Hepatocyte (in vitro differentiated cells): ENCODE measurements at regions not wholly inside any gene's neighbourhood (a gene's known extent, or its start where the extent isn't known, plus 50 kb on each side); places are given as distances from the start of the nearest gene placed in this dataset.
"Not testable (repeated sequence)": the region's sequence is repeated elsewhere in the genome, so short reads cannot be mapped to it uniquely, and the experiment has no call there.

Experiments
- DNase-seq: peaks from one replicate; pipeline ENCODE4 v3.0.0-alpha.2; 2016; ENCODE audit warnings: low spot score
- H2AFZ ChIP-seq: fragments of 200-600 bp; sonication (generic); 2 replicates; pipeline ENCODE4 v1.6.0; 2016; ENCODE audit warnings: antibody characterized with exemption, mild to moderate bottlenecking
- H3K27ac ChIP-seq: fragments of 200-600 bp; sonication (generic); 2 replicates; pipeline ENCODE4 v1.5.1; 2016; ENCODE audit warnings: mild to moderate bottlenecking
- H3K27me3 ChIP-seq: fragments of 200-600 bp; sonication (generic); 2 replicates; pipeline ENCODE4 v1.6.1; 2016
- H3K36me3 ChIP-seq: fragments of 200-600 bp; sonication (generic); replicated peaks from 2 replicates; pipeline ENCODE4 v1.5.1; 2016; ENCODE audit warnings: low read depth; ENCODE audit not compliant: insufficient read depth
- H3K4me1 ChIP-seq: fragments of 200-600 bp; sonication (generic); 2 replicates; pipeline ENCODE4 v1.5.1; 2016; ENCODE audit warnings: mild to moderate bottlenecking, moderate library complexity; ENCODE audit not compliant: insufficient read depth
- H3K4me2 ChIP-seq: fragments of 200-600 bp; sonication (generic); 2 replicates; pipeline ENCODE4 v1.6.0; 2016
- H3K4me3 ChIP-seq: fragments of 200-600 bp; sonication (generic); 2 replicates; pipeline ENCODE4 v1.5.1; 2016; ENCODE audit warnings: mild to moderate bottlenecking
- H3K79me2 ChIP-seq: fragments of 200-600 bp; sonication (generic); 2 replicates; pipeline ENCODE4 v1.6.0; 2017; ENCODE audit warnings: mild to moderate bottlenecking
- H3K9me2 ChIP-seq: fragments of 200-600 bp; sonication (generic); replicated peaks from 2 replicates; pipeline ENCODE4 v1.6.0; 2017; ENCODE audit warnings: mild to moderate bottlenecking; ENCODE audit not compliant: insufficient read depth
- H3K9me3 ChIP-seq: fragments of 200-600 bp; sonication (generic); 2 replicates; pipeline ENCODE4 v1.5.1; 2016; ENCODE audit warnings: low read depth, mild to moderate bottlenecking
- H4K20me1 ChIP-seq: fragments of 200-600 bp; sonication (generic); 2 replicates; pipeline ENCODE4 v1.6.0; 2016; ENCODE audit warnings: mild to moderate bottlenecking; ENCODE audit not compliant: insufficient read depth, poor library complexity, severe bottlenecking
- EZH2 ChIP-seq: fragments of 200-600 bp; sonication (generic); IDR thresholded peaks from 2 replicates; pipeline ENCODE4 v1.6.1; 2016; ENCODE audit warnings: antibody characterized with exemption, mild to moderate bottlenecking, borderline replicate concordance
- EZH2phosphoT487 ChIP-seq: fragments of 200-600 bp; sonication (generic); IDR thresholded peaks from one replicate; pipeline ENCODE4 v1.6.1; 2018; ENCODE audit warnings: antibody characterized with exemption, mild to moderate bottlenecking, low read depth, moderate library complexity; ENCODE audit not compliant: unreplicated experiment, severe bottlenecking
- WGBS: methylation state at CpG from one replicate; pipeline ENCODE4 v1.1.6; 2016; ENCODE audit warnings: low lambda C conversion rate; ENCODE audit errors: missing lambda C conversion rate; 5-methylcytosine and 5-hydroxymethylcytosine counted together
- TF ChIP-seq, protein P1 (sequence below): fragments of 200-600 bp; sonication (generic); IDR thresholded peaks from 2 replicates; pipeline ENCODE4 v1.5.1; 2016; ENCODE audit warnings: antibody characterized with exemption, mild to moderate bottlenecking; ENCODE audit not compliant: poor library complexity

DNA sequence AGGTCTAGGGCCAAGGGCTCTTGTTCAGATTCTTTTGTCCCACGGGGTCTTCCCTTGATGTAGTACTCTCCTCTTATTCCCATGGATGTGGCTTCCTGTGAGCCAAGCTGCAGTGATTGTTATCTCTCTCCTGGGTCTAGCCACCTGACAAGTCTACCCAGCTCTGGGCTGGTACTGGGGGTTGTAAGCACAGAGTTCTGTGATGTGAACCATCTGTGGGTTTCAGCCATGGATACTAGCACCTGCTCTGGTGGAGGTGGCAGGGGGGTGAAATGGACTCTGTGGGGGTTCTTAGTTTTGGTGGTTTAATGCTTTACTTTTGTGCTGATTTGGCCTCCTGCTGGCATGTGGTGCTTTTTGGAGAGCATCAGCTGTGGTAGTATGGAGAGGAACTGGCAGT, 350.8 kb downstream of the DNAJB9 start:
- H3K9me3 ChIP-seq, result peaks cover 4% of the 10 kb centered on the region
- no peak for DNase-seq
- H3K9me2 ChIP-seq, result no peaks in the 10 kb centered on the region
- TF ChIP-seq, protein P1, sequence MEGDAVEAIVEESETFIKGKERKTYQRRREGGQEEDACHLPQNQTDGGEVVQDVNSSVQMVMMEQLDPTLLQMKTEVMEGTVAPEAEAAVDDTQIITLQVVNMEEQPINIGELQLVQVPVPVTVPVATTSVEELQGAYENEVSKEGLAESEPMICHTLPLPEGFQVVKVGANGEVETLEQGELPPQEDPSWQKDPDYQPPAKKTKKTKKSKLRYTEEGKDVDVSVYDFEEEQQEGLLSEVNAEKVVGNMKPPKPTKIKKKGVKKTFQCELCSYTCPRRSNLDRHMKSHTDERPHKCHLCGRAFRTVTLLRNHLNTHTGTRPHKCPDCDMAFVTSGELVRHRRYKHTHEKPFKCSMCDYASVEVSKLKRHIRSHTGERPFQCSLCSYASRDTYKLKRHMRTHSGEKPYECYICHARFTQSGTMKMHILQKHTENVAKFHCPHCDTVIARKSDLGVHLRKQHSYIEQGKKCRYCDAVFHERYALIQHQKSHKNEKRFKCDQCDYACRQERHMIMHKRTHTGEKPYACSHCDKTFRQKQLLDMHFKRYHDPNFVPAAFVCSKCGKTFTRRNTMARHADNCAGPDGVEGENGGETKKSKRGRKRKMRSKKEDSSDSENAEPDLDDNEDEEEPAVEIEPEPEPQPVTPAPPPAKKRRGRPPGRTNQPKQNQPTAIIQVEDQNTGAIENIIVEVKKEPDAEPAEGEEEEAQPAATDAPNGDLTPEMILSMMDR, result no peak
- H3K27ac ChIP-seq, result no peak overlapping the region
- WGBS, result 71% methylated on average over 1 of the region's 1 CpG
- H3K36me3 ChIP-seq, result no peaks in the 10 kb centered on the region
- H3K4me1 ChIP-seq, result no peaks in the 10 kb centered on the region
- no peak overlapping the region for H3K4me2 ChIP-seq
- H2AFZ ChIP-seq, result no peak overlapping the region
- H3K79me2 ChIP-seq, result no peaks in the 10 kb centered on the region
- no peaks in the 10 kb centered on the region for H3K27me3 ChIP-seq
- no peaks in the 10 kb centered on the region for H4K20me1 ChIP-seq
- no peak overlapping the region for H3K4me3 ChIP-seq

DNA sequence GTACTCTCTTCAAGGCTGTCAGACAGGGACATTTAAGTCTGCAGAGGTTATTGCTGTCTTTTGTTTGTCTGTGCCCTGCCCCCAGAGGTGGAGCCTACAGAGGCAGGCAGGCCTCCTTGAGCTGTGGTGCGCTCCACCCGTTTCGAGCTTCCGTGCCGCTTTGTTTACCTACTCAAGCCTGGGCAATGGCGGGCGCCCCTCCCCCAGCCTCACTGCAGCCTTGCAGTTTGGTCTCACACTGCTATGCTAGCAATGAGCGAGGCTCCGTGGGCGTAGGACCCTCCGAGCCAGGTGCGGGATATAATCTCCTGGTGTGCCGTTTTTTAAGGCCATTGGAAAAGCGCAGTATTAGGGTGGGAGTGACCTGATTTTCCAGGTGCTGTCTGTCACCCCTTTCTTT, 373.4 kb downstream of the DNAJB9 start:
- H3K9me2 ChIP-seq, H3K4me1 ChIP-seq, H4K20me1 ChIP-seq, H3K9me3 ChIP-seq, H2AFZ ChIP-seq, H3K4me2 ChIP-seq, H3K79me2 ChIP-seq, H3K27me3 ChIP-seq, H3K36me3 ChIP-seq, H3K27ac ChIP-seq, H3K4me3 ChIP-seq, DNase-seq: not testable (repeated sequence)
- 91% methylated on average over 14 of the region's 14 CpGs for WGBS

GRCh38 chr7:108947526-108947925, 377.9 kb downstream of the DNAJB9 start:
- no peaks in the 10 kb centered on the region for H3K4me1 ChIP-seq
- H2AFZ ChIP-seq, result no peak overlapping the region
- no peak overlapping the region for H3K4me2 ChIP-seq
- no peaks in the 10 kb centered on the region for H3K36me3 ChIP-seq
- no peak for DNase-seq
- TF ChIP-seq, protein P1, result no peak
- TF ChIP-seq EZH2, result no peak
- no peak for TF ChIP-seq EZH2phosphoT487
- WGBS, result 62% methylated on average over 4 of the region's 4 CpGs
- no peaks in the 10 kb centered on the region for H3K27me3 ChIP-seq
- no peak overlapping the region for H3K27ac ChIP-seq
- H4K20me1 ChIP-seq, result no peaks in the 10 kb centered on the region
- no peaks in the 10 kb centered on the region for H3K9me3 ChIP-seq
- H3K79me2 ChIP-seq, result no peaks in the 10 kb centered on the region
- H3K9me2 ChIP-seq, result no peaks in the 10 kb centered on the region
- no peak overlapping the region for H3K4me3 ChIP-seq

DNA sequence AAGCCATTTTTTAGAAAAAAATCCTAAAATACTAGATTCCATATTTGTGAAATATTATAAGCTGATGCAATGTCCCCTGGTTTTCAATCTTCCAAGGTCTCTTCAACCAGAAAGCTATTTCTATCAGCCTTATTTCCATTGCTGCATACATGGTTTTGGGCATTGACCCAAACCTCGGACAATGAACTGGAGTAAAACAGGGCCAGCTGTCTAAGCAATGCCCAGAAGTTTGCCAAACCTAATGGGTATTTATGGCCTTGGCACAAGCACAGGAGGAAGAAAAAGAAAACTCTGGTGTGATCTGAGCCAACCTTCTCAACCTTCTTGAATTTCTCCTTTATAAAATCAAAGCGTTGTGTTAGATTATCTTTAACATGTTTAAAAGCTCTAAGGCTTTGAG, 402.3 kb downstream of the DNAJB9 start:
- Histone ChIP-seq H3K9me2 (no peaks in the 10 kb centered on the region), H3K36me3 (no peaks in the 10 kb centered on the region), H3K9me3 (no peaks in the 10 kb centered on the region), H4K20me1 (no peaks in the 10 kb centered on the region), H3K27me3 (no peaks in the 10 kb centered on the region), H3K27ac (no peak overlapping the region), H3K4me2 (no peak overlapping the region), H3K4me1 (no peaks in the 10 kb centered on the region), H3K79me2 (no peaks in the 10 kb centered on the region), H2AFZ (no peak overlapping the region), H3K4me3 (no peak overlapping the region)
- TF ChIP-seq, protein P1, result no peak
- no peak for DNase-seq
- 75% methylated on average over 2 of the region's 2 CpGs for WGBS
